ENCODE measurements at regions not wholly inside any gene's neighbourhood (a gene's known extent, or its start where the extent isn't known, plus 50 kb on each side); places are given as distances from the start of the nearest gene placed in this dataset.
"Not testable (repeated sequence)": the region's sequence is repeated elsewhere in the genome, so short reads cannot be mapped to it uniquely, and the experiment has no call there.

DNA sequence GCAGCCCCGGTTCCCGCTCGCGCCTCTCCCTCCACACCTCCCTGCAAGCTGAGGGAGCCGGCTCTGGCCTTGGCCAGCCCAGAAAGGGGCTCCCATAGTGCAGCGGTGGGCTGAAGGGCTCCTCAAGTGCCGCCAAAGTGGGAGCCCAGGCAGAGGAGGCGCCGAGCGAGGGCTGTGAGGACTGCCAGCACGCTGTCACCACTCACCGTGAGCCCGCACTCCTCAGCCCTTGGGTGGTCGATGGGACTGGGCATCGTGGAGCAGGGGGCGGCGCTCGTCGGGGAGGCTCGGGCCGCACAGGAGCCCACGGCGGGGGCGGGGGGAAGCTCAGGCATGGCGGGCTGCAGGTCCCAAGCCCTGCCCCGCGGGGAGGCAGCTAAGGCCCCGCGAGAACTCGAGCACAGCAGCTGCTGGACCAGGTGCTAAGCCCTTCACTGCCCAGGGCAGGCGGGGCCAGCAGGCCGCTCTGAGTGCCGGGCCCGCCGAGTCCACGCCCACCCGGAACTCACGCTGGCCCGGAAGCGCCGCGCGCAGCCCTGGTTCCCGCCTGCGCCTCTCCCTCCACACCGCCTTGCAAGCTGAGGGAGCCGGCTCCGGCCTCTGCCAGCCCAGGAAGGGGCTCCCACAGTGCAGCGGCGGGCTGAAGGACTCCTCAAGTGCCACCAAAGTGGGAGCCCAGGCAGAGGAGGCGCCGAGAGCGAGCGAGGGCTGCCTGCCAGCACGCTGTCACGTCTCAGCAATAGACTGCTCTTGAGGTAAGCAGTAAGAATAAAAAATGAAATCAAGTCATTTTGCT, 670.2 kb upstream of the CTNND2 start:
- intact Hi-C loops (cut with micrococcal nuclease); H3K27me3 ChIP-seq (ENCODE audit: low read depth); DNase-seq; H3K4me1 ChIP-seq; H3K4me3 ChIP-seq; H3K27ac ChIP-seq (replicated peaks); H3K36me3 ChIP-seq: not testable (repeated sequence)
- H3K9me3 ChIP-seq (replicated peaks), result peaks cover 19% of the 10 kb centered on the region

DNA sequence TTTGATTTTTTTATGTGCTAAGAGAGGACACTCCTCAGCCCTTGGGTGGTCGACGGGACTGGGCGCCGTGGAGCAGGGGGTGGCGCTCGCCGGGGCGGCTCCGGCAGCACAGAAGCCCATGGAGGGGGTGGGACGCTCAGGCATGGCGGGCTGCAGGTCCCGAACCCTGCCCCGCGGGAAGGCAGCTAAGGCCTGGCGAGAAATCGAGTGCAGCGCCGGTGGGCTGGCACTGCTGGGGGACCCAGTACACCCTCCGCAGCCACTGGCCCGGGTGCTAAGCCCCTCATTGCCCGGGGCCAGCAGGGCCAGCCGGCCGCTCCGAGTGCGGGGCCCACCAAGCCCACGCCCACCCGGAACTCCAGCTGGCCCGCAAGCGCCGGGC, 669.7 kb upstream of the CTNND2 start:
- H3K27ac ChIP-seq (replicated peaks); H3K4me3 ChIP-seq; H3K4me1 ChIP-seq; intact Hi-C loops (cut with micrococcal nuclease); H3K36me3 ChIP-seq; DNase-seq; H3K27me3 ChIP-seq (ENCODE audit: low read depth): not testable (repeated sequence)
- H3K9me3 ChIP-seq (replicated peaks), result peaks cover 19% of the 10 kb centered on the region

DNA sequence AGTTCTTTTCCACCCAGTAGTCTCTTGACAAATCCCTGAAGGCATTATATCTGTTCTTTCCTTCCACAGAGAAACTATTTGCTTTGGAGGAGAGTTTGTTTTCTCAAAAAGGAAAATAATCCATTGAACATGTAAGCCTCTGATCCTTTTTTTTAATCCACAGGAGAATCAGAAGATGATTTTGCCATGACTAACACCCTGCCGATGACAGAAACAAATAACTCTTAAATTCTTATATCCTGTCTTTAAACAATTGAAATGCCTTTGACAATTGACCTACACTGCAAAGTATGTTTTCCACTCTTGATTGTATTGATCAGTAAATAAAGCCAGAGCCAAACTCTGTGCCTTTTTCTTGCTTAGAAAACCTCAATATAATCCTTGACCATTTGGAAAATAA, 666.4 kb upstream of the CTNND2 start:
- no peaks in the 10 kb centered on the region for H3K36me3 ChIP-seq
- peaks cover 19% of the 10 kb centered on the region for H3K9me3 ChIP-seq (replicated peaks)
- no peak overlapping the region for H3K27ac ChIP-seq (replicated peaks)
- intact Hi-C loops (cut with micrococcal nuclease), result no loop called here
- H3K4me1 ChIP-seq, result no peaks in the 10 kb centered on the region
- no peaks in the 10 kb centered on the region for H3K27me3 ChIP-seq (ENCODE audit: low read depth)
- H3K4me3 ChIP-seq, result no peak overlapping the region
- DNase-seq, result no peak
- TF ChIP-seq, protein P1, sequence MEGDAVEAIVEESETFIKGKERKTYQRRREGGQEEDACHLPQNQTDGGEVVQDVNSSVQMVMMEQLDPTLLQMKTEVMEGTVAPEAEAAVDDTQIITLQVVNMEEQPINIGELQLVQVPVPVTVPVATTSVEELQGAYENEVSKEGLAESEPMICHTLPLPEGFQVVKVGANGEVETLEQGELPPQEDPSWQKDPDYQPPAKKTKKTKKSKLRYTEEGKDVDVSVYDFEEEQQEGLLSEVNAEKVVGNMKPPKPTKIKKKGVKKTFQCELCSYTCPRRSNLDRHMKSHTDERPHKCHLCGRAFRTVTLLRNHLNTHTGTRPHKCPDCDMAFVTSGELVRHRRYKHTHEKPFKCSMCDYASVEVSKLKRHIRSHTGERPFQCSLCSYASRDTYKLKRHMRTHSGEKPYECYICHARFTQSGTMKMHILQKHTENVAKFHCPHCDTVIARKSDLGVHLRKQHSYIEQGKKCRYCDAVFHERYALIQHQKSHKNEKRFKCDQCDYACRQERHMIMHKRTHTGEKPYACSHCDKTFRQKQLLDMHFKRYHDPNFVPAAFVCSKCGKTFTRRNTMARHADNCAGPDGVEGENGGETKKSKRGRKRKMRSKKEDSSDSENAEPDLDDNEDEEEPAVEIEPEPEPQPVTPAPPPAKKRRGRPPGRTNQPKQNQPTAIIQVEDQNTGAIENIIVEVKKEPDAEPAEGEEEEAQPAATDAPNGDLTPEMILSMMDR (IDR thresholded peaks at IDR 0.05; ENCODE audit: borderline replicate concordance), result no peak

DNA sequence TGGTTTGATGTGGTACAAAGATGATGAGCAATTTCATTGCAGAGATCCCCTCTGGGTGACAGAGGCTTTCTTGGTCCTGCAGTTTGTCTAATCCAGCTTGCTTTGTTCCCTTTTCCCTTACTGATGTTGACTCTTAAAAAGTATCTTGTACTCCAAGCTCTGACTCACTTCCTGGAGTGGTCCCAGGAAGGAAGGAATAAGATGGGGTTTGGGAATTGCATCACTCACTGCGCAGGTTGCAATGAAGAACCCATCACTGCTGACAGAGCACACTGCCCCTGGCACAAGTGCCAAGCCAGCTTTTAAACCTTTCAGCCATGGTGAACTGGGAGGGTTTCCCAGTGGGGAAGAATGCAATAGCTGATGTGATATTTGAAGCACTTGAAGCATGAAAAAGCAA, 662.2 kb upstream of the CTNND2 start:
- Histone ChIP-seq H3K9me3 (replicated peaks) (peaks cover 4% of the 10 kb centered on the region), H3K27ac (replicated peaks) (no peak overlapping the region), H3K27me3 (ENCODE audit: low read depth) (no peaks in the 10 kb centered on the region), H3K4me3 (no peak overlapping the region), H3K36me3 (no peaks in the 10 kb centered on the region), H3K4me1 (no peaks in the 10 kb centered on the region)
- DNase-seq, result no peak
- intact Hi-C loops (cut with micrococcal nuclease), result no loop called here
- TF ChIP-seq, protein P1 (IDR thresholded peaks at IDR 0.05; ENCODE audit: borderline replicate concordance), result no peak

DNA sequence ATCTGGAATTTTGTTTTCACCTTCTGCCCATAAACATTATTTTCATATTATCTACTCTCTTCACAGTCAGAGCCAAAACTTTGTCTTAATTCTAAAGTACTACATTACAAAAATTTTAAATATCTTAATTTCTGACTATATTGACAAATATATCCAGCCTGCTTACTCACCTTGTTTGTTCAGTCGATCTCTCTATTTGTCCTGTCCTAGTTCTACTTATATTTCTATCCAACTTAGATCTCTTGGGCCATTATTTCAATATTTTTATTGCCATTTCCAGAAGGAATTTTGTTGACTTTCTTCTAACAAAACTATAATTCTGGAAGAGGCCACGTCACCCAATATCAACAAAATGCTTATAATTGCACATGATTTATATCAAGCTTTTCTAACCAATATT, 652.8 kb upstream of the CTNND2 start:
- intact Hi-C loops (cut with micrococcal nuclease), result no loop called here
- DNase-seq, result no peak
- H3K4me3 ChIP-seq, result no peak overlapping the region
- H3K27ac ChIP-seq (replicated peaks), result no peak overlapping the region
- no peaks in the 10 kb centered on the region for H3K36me3 ChIP-seq
- no peaks in the 10 kb centered on the region for H3K4me1 ChIP-seq
- H3K27me3 ChIP-seq (ENCODE audit: low read depth), result no peaks in the 10 kb centered on the region
- H3K9me3 ChIP-seq (replicated peaks), result peaks cover 7% of the 10 kb centered on the region
- TF ChIP-seq, protein P1 (IDR thresholded peaks at IDR 0.05; ENCODE audit: borderline replicate concordance), result no peak

DNA sequence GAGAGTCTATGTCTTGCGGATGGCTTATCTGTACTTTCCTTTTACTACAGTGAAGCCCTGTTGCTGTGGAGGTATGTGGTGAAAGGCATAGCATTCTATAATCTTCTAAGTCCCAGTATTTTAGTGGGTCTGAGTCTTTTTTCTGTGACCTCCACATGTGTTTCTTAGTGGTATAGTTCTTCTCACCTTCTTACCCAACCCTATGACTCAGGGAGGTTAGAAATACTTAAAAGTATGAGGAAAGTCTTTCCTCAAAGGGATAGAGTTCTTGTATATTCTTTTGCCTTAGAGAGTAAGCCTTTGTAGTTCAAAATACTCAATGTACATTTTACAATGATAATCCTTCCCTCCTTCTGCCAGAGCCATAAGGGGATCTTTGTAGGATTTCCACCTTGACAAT, 621.9 kb upstream of the CTNND2 start:
- Histone ChIP-seq H3K36me3 (no peaks in the 10 kb centered on the region), H3K27ac (replicated peaks) (no peak overlapping the region), H3K9me3 (replicated peaks) (peaks cover 16% of the 10 kb centered on the region), H3K4me1 (no peaks in the 10 kb centered on the region), H3K4me3 (no peak overlapping the region), H3K27me3 (ENCODE audit: low read depth) (no peaks in the 10 kb centered on the region)
- TF ChIP-seq, protein P1 (IDR thresholded peaks at IDR 0.05; ENCODE audit: borderline replicate concordance), result no peak
- intact Hi-C loops (cut with micrococcal nuclease), result no loop called here
- no peak for DNase-seq

All from left ventricle myocardium inferior (tissue), 1 donor.